ENCODE measurements at regions not wholly inside any gene's neighbourhood (a gene's known extent, or its start where the extent isn't known, plus 50 kb on each side); places are given as distances from the start of the nearest gene placed in this dataset.

- TF ChIP-seq SIN3B (IDR thresholded peaks at IDR 0.05; ENCODE audit: low read depth) = no peak
- TF ChIP-seq PHB2 (IDR thresholded peaks at IDR 0.05; ENCODE audit: low read depth) = no peak
- TF ChIP-seq FOXO4 (CRISPR knock-in tag; IDR thresholded peaks at IDR 0.05) = no peak
- TF ChIP-seq CTCF (IDR thresholded peaks at IDR 0.05 in 2 of 3, conservative IDR thresholded peaks at IDR 0.05 in 1 of 3; ENCODE audit: insufficient read depth in 2 of 3, low read depth in 1 of 3, low read length in 3 of 3) = no peak
- no peak for TF ChIP-seq E2F4 (CRISPR knock-in tag; IDR thresholded peaks at IDR 0.05; ENCODE audit: low read depth)
- TF ChIP-seq HDAC2 (IDR thresholded peaks at IDR 0.05) = no peak
- no peak for TF ChIP-seq ESRRA (IDR thresholded peaks at IDR 0.05; ENCODE audit: borderline replicate concordance, low read depth)
- TF ChIP-seq ETS1 (conservative IDR thresholded peaks at IDR 0.05; ENCODE audit: control insufficient read depth, low read depth, low read length) = no peak
- TF ChIP-seq ZNF76 (CRISPR knock-in tag; IDR thresholded peaks at IDR 0.05; ENCODE audit: borderline replicate concordance) = no peak
- TF ChIP-seq POLR2A (conservative IDR thresholded peaks at IDR 0.05) = no peak
- no peak for TF ChIP-seq FOXJ3 (CRISPR knock-in tag; IDR thresholded peaks at IDR 0.05)
- TF ChIP-seq ZNF232 (CRISPR knock-in tag; IDR thresholded peaks at IDR 0.05) = no peak
These were observed 297.9 kb downstream of the TLE1 start for GRCh38 chr9:81391457-81391825.
